H9 (cell line): ENCODE measurements at regions not wholly inside any gene's neighbourhood (a gene's known extent, or its start where the extent isn't known, plus 50 kb on each side); places are given as distances from the start of the nearest gene placed in this dataset.

Source experiments
- DNase-seq: peaks from one replicate; pipeline ENCODE4 v3.0.0-alpha.2; 2017
- H2AFZ ChIP-seq: one replicate; pipeline ENCODE4 v1.6.1; 2013; ENCODE audit warnings: mild to moderate bottlenecking, low read length, control low read depth, moderate library complexity
- H2AK5ac ChIP-seq: 2 replicates; pipeline ENCODE4 v1.6.1; 2013; ENCODE audit warnings: low read length, control low read depth, mixed read lengths; ENCODE audit not compliant: insufficient read length
- H2BK120ac ChIP-seq: one replicate; pipeline ENCODE4 v1.6.1; 2013; ENCODE audit warnings: low read depth, mild to moderate bottlenecking, low read length, control low read depth, inconsistent platforms; ENCODE audit not compliant: poor library complexity, severe bottlenecking
- H2BK12ac ChIP-seq: 2 replicates; pipeline ENCODE4 v1.6.1; 2013; ENCODE audit warnings: low read length, control low read depth, mixed read lengths, low read depth; ENCODE audit not compliant: insufficient read length
- H2BK15ac ChIP-seq: 2 replicates; pipeline ENCODE4 v1.6.1; 2013; ENCODE audit warnings: low read depth, low read length, control low read depth
- H2BK20ac ChIP-seq: one replicate; pipeline ENCODE4 v1.6.1; 2013; ENCODE audit warnings: low read depth, mild to moderate bottlenecking, low read length, control low read depth, inconsistent platforms; ENCODE audit not compliant: poor library complexity, severe bottlenecking
- H2BK5ac ChIP-seq: 2 replicates; pipeline ENCODE4 v1.6.1; 2013; ENCODE audit warnings: low read length, control low read depth, mixed read lengths; ENCODE audit not compliant: insufficient read length
- H3K14ac ChIP-seq: 2 replicates; pipeline ENCODE4 v1.6.1; 2013; ENCODE audit warnings: low read length, control low read depth; ENCODE audit not compliant: insufficient read depth
- H3K18ac ChIP-seq: 2 replicates; pipeline ENCODE4 v1.6.1; 2013; ENCODE audit warnings: low read depth, mild to moderate bottlenecking, mixed read lengths, low read length, control low read depth; ENCODE audit not compliant: insufficient read length
- H3K23ac ChIP-seq: 2 replicates; pipeline ENCODE4 v1.6.1; 2013; ENCODE audit warnings: low read length, control low read depth, mixed read lengths, low read depth; ENCODE audit not compliant: insufficient read length
- H3K23me2 ChIP-seq: 2 replicates; pipeline ENCODE4 v1.6.1; 2013; ENCODE audit warnings: low read depth, mild to moderate bottlenecking, mixed read lengths, low read length, control low read depth; ENCODE audit not compliant: insufficient read length, poor library complexity, severe bottlenecking
- H3K27ac ChIP-seq: 2 replicates; pipeline ENCODE4 v1.5.1; 2013; ENCODE audit warnings: low read length, control low read depth, mixed read lengths, low read depth; ENCODE audit not compliant: insufficient read length
- H3K27me3 ChIP-seq: 2 replicates; pipeline ENCODE4 v1.6.1; 2013; ENCODE audit warnings: low read length, control low read depth, inconsistent platforms; ENCODE audit not compliant: insufficient read depth
- H3K4ac ChIP-seq: 2 replicates; pipeline ENCODE4 v1.6.1; 2013; ENCODE audit warnings: low read depth, mild to moderate bottlenecking, control low read depth, inconsistent platforms, low read length, moderate library complexity
- H3K4me1 ChIP-seq: 2 replicates; pipeline ENCODE4 v1.6.1; 2013; ENCODE audit warnings: low read length, control low read depth, inconsistent platforms; ENCODE audit not compliant: insufficient read depth
- H3K4me2 ChIP-seq: 2 replicates; pipeline ENCODE4 v1.6.1; 2013; ENCODE audit warnings: low read length, control low read depth, mixed read lengths; ENCODE audit not compliant: insufficient read length, insufficient read depth
- H3K56ac ChIP-seq: 2 replicates; pipeline ENCODE4 v1.6.1; 2013; ENCODE audit warnings: low read depth, mild to moderate bottlenecking, mixed read lengths, low read length, control low read depth; ENCODE audit not compliant: insufficient read length
- H3K79me1 ChIP-seq: 2 replicates; pipeline ENCODE4 v1.6.1; 2013; ENCODE audit warnings: low read depth, mild to moderate bottlenecking, moderate library complexity, low read length, control low read depth, inconsistent platforms; ENCODE audit not compliant: insufficient read depth, poor library complexity, severe bottlenecking
- H3K79me2 ChIP-seq: 2 replicates; pipeline ENCODE4 v1.6.1; 2013; ENCODE audit warnings: low read length, control low read depth, inconsistent platforms; ENCODE audit not compliant: insufficient read depth
- H3K9ac ChIP-seq: 2 replicates; pipeline ENCODE4 v1.6.1; 2013; ENCODE audit warnings: low read length, control low read depth, mixed read lengths; ENCODE audit not compliant: insufficient read length; ENCODE audit errors: extremely low read depth
- H3K9me3 ChIP-seq: one replicate; pipeline ENCODE4 v1.6.1; 2013; ENCODE audit warnings: low read depth, low read length, inconsistent platforms; ENCODE audit not compliant: control insufficient read depth
- H3T11ph ChIP-seq: one replicate; pipeline ENCODE4 v1.6.1; 2013; ENCODE audit warnings: mild to moderate bottlenecking, low read length, control low read depth, inconsistent platforms
- H4K20me1 ChIP-seq: one replicate; pipeline ENCODE4 v1.6.1; 2013; ENCODE audit not compliant: control insufficient read depth, insufficient read length, insufficient read depth
- H4K5ac ChIP-seq: 2 replicates; pipeline ENCODE4 v1.6.1; 2013; ENCODE audit warnings: low read depth, mild to moderate bottlenecking, mixed read lengths, low read length, control low read depth; ENCODE audit not compliant: insufficient read length
- H4K8ac ChIP-seq: replicated peaks from 2 replicates; pipeline ENCODE4 v1.6.1; 2013; ENCODE audit warnings: low read length, control low read depth, mixed read lengths, low read depth; ENCODE audit not compliant: insufficient read length
- H4K91ac ChIP-seq: 2 replicates; pipeline ENCODE4 v1.6.1; 2013; ENCODE audit warnings: low read depth, mild to moderate bottlenecking, moderate library complexity, mixed read lengths, low read length, control low read depth; ENCODE audit not compliant: insufficient read length
- H3K27ac Mint-ChIP-seq, 3 experiments: 2 replicates in 2 of 3; 3 replicates in 1 of 3; pipeline ENCODE4 v1.8.0; 2020 to 2021; ENCODE audit warnings: mixed read lengths in 3 of 3, mild to moderate bottlenecking in 1 of 3, moderate library complexity in 1 of 3
- H3K27me3 Mint-ChIP-seq: 2 replicates; pipeline ENCODE4 v1.8.0; 2021; ENCODE audit warnings: low read depth, mild to moderate bottlenecking, moderate library complexity, mixed read lengths
- H3K36me3 Mint-ChIP-seq, 3 experiments: 2 replicates in 2 of 3; 3 replicates in 1 of 3; pipeline ENCODE4 v1.8.0; 2020 to 2021; ENCODE audit warnings: low read depth in 3 of 3, mixed read lengths in 3 of 3; ENCODE audit not compliant: insufficient read depth in 1 of 3
- H3K4me1 Mint-ChIP-seq, 2 experiments: 2 replicates each; pipeline ENCODE4 v1.8.0; 2020; ENCODE audit warnings: mixed read lengths in 2 of 2
- H3K4me3 Mint-ChIP-seq, 2 experiments: 2 replicates in 1 of 2; 3 replicates in 1 of 2; pipeline ENCODE4 v1.8.0; 2020 to 2021; ENCODE audit warnings: mild to moderate bottlenecking in 2 of 2, mixed read lengths in 2 of 2, moderate library complexity in 1 of 2
- H3K9me3 Mint-ChIP-seq, 2 experiments: 2 replicates in 1 of 2; 3 replicates in 1 of 2; pipeline ENCODE4 v1.8.0; 2020; ENCODE audit warnings: mild to moderate bottlenecking in 2 of 2, mixed read lengths in 2 of 2, moderate library complexity in 1 of 2
- WGBS: extraction: QIAGEN DNeasy Blood & Tissue Kit; methylation state at CpG from one replicate; pipeline ENCODE4 v1.1.7; 2013; ENCODE audit warnings: missing lambda C conversion rate, low lambda C conversion rate, mixed read lengths; ENCODE audit not compliant: insufficient read length; ENCODE audit errors: extremely low coverage; 5-methylcytosine and 5-hydroxymethylcytosine counted together
- TF ChIP-seq, protein P1 (sequence below): fragments of 200-600 bp; sonication (generic); conservative IDR thresholded peaks from 3 replicates; pipeline ENCODE4 v1.8.0; 2021; ENCODE audit warnings: antibody characterized with exemption, mild to moderate bottlenecking

DNA sequence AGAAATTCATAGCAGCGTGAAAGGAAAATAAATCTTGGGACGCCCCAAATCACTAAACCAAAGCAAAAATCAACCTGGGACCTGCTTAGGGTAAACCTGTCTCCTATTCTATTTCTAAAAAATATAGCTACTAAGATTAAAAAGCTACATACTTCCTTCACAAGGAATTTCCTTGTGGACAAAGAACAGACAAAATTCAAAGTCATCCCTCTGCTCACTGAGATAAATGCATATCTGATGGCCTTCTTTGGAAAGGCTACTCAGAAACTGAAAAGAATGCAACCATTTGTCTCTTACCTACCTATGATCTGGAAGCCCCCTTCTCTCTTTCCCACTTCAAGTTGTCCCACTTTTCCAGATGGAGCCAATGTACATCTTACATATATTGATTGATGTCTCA is 93.0 kb upstream of the CNOT2 start:
- Histone ChIP-seq H3K9ac (no peak overlapping the region), H2AFZ (no peak overlapping the region), H3K4me2 (no peak overlapping the region), H3K23ac (no peak overlapping the region), H4K5ac (no peak overlapping the region), H3K4me1 (no peaks in the 10 kb centered on the region; the same call in 1 of the 2 replicates), H2BK15ac (no peak overlapping the region), H3K18ac (no peak overlapping the region), H2BK12ac (no peak overlapping the region), H3K79me1 (no peaks in the 10 kb centered on the region), H2BK5ac (no peak overlapping the region), H3K27ac (no peak overlapping the region), H2AK5ac (no peak overlapping the region), H4K91ac (no peak overlapping the region), H3K79me2 (no peaks in the 10 kb centered on the region), H3K56ac (no peak overlapping the region), H3K27me3 (no peaks in the 10 kb centered on the region), H3K23me2 (no peaks in the 10 kb centered on the region), H2BK120ac (no peak overlapping the region), H4K8ac (no peak overlapping the region), H2BK20ac (no peak overlapping the region), H3K14ac (no peak overlapping the region), H3T11ph (no peak overlapping the region), H3K9me3 (no peaks in the 10 kb centered on the region), H4K20me1 (no peaks in the 10 kb centered on the region), H3K4ac (no peak overlapping the region)
- TF ChIP-seq, protein P1, sequence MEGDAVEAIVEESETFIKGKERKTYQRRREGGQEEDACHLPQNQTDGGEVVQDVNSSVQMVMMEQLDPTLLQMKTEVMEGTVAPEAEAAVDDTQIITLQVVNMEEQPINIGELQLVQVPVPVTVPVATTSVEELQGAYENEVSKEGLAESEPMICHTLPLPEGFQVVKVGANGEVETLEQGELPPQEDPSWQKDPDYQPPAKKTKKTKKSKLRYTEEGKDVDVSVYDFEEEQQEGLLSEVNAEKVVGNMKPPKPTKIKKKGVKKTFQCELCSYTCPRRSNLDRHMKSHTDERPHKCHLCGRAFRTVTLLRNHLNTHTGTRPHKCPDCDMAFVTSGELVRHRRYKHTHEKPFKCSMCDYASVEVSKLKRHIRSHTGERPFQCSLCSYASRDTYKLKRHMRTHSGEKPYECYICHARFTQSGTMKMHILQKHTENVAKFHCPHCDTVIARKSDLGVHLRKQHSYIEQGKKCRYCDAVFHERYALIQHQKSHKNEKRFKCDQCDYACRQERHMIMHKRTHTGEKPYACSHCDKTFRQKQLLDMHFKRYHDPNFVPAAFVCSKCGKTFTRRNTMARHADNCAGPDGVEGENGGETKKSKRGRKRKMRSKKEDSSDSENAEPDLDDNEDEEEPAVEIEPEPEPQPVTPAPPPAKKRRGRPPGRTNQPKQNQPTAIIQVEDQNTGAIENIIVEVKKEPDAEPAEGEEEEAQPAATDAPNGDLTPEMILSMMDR: no peak
- Mint-ChIP-seq H3K27me3 (no peaks in the 10 kb centered on the region), H3K9me3 (peaks cover 31 to 32% of the 10 kb centered on the region in 2 experiments), H3K4me3 (no peak overlapping the region), H3K36me3 (peaks cover 10 to 28% (median 26%) of the 10 kb centered on the region in 3 experiments), H3K4me1 (peaks cover 4% of the 10 kb centered on the region in 2 experiments; a peak in 2 of 4 replicates), H3K27ac (no peak overlapping the region)
- no peak for DNase-seq
- WGBS: no CpG with 5 or more reads among the region's 2 CpGs
